Fibroblast of lung (primary cell): ENCODE measurements at regions not wholly inside any gene's neighbourhood (a gene's known extent, or its start where the extent isn't known, plus 50 kb on each side); places are given as distances from the start of the nearest gene placed in this dataset.

Source experiments
- DNase-seq, 2 donors: peaks; one replicate each; pipeline versions ENCODE4 v3.0.0 to v3.0.0-alpha.2; 2010; ENCODE audit warnings: low read depth in 2 of 2
- H2AFZ ChIP-seq: 2 replicates; pipeline ENCODE4 v1.5.1; 2012; ENCODE audit warnings: low read length, control low read depth, inconsistent platforms
- H3K27ac ChIP-seq: 2 replicates; pipeline ENCODE4 v1.5.1; 2011; ENCODE audit warnings: low read length, control low read depth; ENCODE audit not compliant: insufficient read depth
- H3K27me3 ChIP-seq: 2 replicates; pipeline ENCODE4 v1.5.1; 2011; ENCODE audit warnings: mild to moderate bottlenecking, low read length; ENCODE audit not compliant: control insufficient read depth, insufficient read depth
- H3K36me3 ChIP-seq: 2 replicates; pipeline ENCODE4 v1.5.1; 2011; ENCODE audit warnings: low read length; ENCODE audit not compliant: control insufficient read depth, insufficient read depth
- H3K4me1 ChIP-seq: 2 replicates; pipeline ENCODE4 v1.5.1; 2011; ENCODE audit warnings: low read length; ENCODE audit not compliant: control insufficient read depth, insufficient read depth; ENCODE audit errors: extremely low read depth
- H3K4me2 ChIP-seq: 2 replicates; pipeline ENCODE4 v1.5.1; 2011; ENCODE audit warnings: low read length, control low read depth; ENCODE audit not compliant: insufficient read depth; ENCODE audit errors: extremely low read depth
- H3K4me3 ChIP-seq, 4 experiments: fragments of 200-600 bp in 1 of 4; sonication (generic) in 1 of 4; replicated peaks in 1 of 4; 2 replicates each; pipeline ENCODE4 v1.5.1; 2011 to 2016; ENCODE audit warnings: low read length in 4 of 4, low read depth in 3 of 4, mild to moderate bottlenecking in 3 of 4, control low read depth in 2 of 4, inconsistent platforms in 1 of 4, mixed read lengths in 1 of 4; ENCODE audit not compliant: insufficient read depth in 1 of 4; ENCODE audit errors: control extremely low read depth in 1 of 4
- H3K79me2 ChIP-seq: 2 replicates; pipeline ENCODE4 v1.5.1; 2012; ENCODE audit warnings: mild to moderate bottlenecking, low read length, inconsistent platforms; ENCODE audit not compliant: control insufficient read depth, insufficient read depth
- H3K9ac ChIP-seq: 2 replicates; pipeline ENCODE4 v1.5.1; 2011; ENCODE audit warnings: mild to moderate bottlenecking, low read length, control low read depth; ENCODE audit not compliant: insufficient read depth
- H3K9me3 ChIP-seq: 2 replicates; pipeline ENCODE4 v1.5.1; 2012; ENCODE audit warnings: low read depth, low read length; ENCODE audit not compliant: control insufficient read depth, insufficient read depth
- H4K20me1 ChIP-seq: 2 replicates; pipeline ENCODE4 v1.5.1; 2011; ENCODE audit warnings: low read length; ENCODE audit not compliant: control insufficient read depth, insufficient read depth; ENCODE audit errors: extremely low read depth
- EZH2 ChIP-seq: IDR thresholded peaks from 2 replicates; pipeline ENCODE4 v1.5.1; 2012; ENCODE audit warnings: low read length, control low read depth, mild to moderate bottlenecking; ENCODE audit errors: missing control alignments
- TF ChIP-seq, protein P1 (sequence below), 2 donors: IDR thresholded peaks in 1 of 2; conservative IDR thresholded peaks in 1 of 2; 1 replicate in 1 of 2; 2 replicates in 1 of 2; pipeline ENCODE4 v1.5.1; 2011 to 2012; ENCODE audit warnings: low read length in 2 of 2, control low read depth in 1 of 2, inconsistent platforms in 1 of 2, low read depth in 1 of 2, mild to moderate bottlenecking in 1 of 2

DNA sequence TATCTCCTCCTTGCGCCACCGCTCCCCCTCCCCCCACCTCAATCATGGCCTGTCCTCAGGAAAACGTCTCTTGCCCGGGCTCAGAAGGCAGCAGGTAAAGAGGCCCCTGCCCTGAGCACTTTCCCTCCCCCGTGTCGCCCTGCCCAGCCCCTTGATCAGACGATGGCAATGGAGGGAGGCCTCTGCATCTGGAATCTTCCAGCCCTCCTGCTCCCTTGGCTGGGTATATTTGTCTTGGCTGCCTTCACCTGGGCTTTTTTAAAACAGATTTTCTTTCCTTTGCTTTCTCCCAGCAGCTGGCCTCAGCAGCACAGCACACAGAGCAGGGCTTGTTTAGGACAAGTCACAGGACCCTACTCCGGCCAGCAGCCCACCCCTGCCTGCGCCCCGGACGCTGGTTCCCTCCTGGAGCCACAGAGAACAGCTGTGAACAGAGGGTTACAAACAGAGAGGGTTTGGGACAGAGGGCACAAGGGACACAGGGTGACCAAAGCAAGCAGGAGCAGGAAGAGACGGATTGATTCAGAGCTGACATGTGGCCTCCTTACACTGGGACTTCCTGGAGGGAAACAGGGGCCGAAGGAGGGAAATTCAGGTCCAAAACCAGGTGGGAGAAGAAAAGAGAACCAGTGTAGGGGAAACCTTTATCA, 78.7 kb downstream of the ISG20 start:
- H4K20me1 ChIP-seq = no peaks in the 10 kb centered on the region
- no peaks in the 10 kb centered on the region for H3K79me2 ChIP-seq
- H3K27ac ChIP-seq = no peak overlapping the region
- H3K4me3 ChIP-seq = no peak overlapping the region
- no peak overlapping the region for H3K9ac ChIP-seq
- no peak for TF ChIP-seq EZH2
- TF ChIP-seq, protein P1, sequence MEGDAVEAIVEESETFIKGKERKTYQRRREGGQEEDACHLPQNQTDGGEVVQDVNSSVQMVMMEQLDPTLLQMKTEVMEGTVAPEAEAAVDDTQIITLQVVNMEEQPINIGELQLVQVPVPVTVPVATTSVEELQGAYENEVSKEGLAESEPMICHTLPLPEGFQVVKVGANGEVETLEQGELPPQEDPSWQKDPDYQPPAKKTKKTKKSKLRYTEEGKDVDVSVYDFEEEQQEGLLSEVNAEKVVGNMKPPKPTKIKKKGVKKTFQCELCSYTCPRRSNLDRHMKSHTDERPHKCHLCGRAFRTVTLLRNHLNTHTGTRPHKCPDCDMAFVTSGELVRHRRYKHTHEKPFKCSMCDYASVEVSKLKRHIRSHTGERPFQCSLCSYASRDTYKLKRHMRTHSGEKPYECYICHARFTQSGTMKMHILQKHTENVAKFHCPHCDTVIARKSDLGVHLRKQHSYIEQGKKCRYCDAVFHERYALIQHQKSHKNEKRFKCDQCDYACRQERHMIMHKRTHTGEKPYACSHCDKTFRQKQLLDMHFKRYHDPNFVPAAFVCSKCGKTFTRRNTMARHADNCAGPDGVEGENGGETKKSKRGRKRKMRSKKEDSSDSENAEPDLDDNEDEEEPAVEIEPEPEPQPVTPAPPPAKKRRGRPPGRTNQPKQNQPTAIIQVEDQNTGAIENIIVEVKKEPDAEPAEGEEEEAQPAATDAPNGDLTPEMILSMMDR (conservative IDR thresholded peaks at IDR 0.05 in 1 of 2, IDR thresholded peaks at IDR 0.05 in 1 of 2; ENCODE audit: low read depth in 1 of 2, low read length in 2 of 2) = no peak
- no peak overlapping the region for H3K4me2 ChIP-seq
- DNase-seq = no peak
- peaks cover 7% of the 10 kb centered on the region for H3K27me3 ChIP-seq
- H3K4me1 ChIP-seq = no peaks in the 10 kb centered on the region
- no peak overlapping the region for H2AFZ ChIP-seq
- no peaks in the 10 kb centered on the region for H3K36me3 ChIP-seq
- no peaks in the 10 kb centered on the region for H3K9me3 ChIP-seq

DNA sequence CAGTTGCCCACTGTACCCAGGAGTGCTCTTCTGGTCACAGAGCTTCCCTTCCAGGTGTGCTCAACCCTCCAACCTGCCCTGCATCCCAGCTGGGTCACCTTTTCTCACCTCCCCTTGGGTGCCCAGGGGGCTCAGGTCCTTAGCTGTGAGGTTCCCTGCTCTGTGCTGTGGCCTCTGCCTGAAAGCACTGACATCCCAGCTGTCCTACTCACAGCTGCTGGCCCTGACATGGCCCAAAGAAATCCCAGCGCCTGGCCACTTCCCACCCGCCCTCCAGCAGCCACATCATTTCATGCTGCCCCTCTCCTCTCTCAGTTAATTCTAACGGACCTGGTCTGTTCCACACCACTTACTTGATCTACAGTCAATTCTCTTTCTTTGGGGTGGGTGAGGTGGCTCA, 79.9 kb downstream of the ISG20 start:
- Histone ChIP-seq H3K9me3 (no peaks in the 10 kb centered on the region), H3K79me2 (no peaks in the 10 kb centered on the region), H2AFZ (no peak overlapping the region), H3K9ac (no peak overlapping the region), H3K36me3 (no peaks in the 10 kb centered on the region), H3K27me3 (peaks cover 7% of the 10 kb centered on the region), H3K27ac (no peak overlapping the region), H3K4me3 (no peak overlapping the region), H4K20me1 (no peaks in the 10 kb centered on the region), H3K4me1 (no peaks in the 10 kb centered on the region), H3K4me2 (no peak overlapping the region)
- TF ChIP-seq EZH2 = no peak
- TF ChIP-seq, protein P1 (conservative IDR thresholded peaks at IDR 0.05 in 1 of 2, IDR thresholded peaks at IDR 0.05 in 1 of 2; ENCODE audit: low read depth in 1 of 2, low read length in 2 of 2) = no peak
- DNase-seq = no peak

DNA sequence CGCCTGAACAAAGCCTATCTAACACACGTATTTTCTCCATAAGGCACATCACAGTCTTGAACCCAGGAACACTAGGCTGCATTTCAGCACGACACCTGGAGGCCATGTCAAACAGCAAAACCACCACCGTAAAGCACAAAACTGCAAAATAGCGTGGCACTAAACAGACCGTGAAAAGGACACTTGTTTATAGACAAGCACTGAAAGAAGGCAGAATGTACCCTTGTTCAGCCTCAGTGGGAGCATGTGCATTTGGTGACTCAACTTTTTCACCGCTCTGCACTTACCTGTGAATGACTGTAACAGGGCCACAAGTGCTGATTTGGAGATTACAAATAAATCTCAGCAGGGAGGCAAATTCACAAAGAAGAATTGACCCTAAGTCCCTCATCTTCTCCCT, 80.8 kb downstream of the ISG20 start:
- no peaks in the 10 kb centered on the region for H4K20me1 ChIP-seq
- no peak overlapping the region for H3K27ac ChIP-seq
- H2AFZ ChIP-seq = no peak overlapping the region
- no peak overlapping the region for H3K4me3 ChIP-seq
- H3K4me1 ChIP-seq = no peaks in the 10 kb centered on the region
- DNase-seq = no peak
- peaks cover 7% of the 10 kb centered on the region for H3K27me3 ChIP-seq
- no peaks in the 10 kb centered on the region for H3K9me3 ChIP-seq
- H3K9ac ChIP-seq = no peak overlapping the region
- no peak overlapping the region for H3K4me2 ChIP-seq
- no peaks in the 10 kb centered on the region for H3K36me3 ChIP-seq
- TF ChIP-seq, protein P1 (conservative IDR thresholded peaks at IDR 0.05 in 1 of 2, IDR thresholded peaks at IDR 0.05 in 1 of 2; ENCODE audit: low read depth in 1 of 2, low read length in 2 of 2) = no peak
- no peak for TF ChIP-seq EZH2
- no peaks in the 10 kb centered on the region for H3K79me2 ChIP-seq
